Hepatocyte (in vitro differentiated cells): ENCODE measurements at regions not wholly inside any gene's neighbourhood (a gene's known extent, or its start where the extent isn't known, plus 50 kb on each side); places are given as distances from the start of the nearest gene placed in this dataset.
A peak's percentile ranks its signal among the peaks of the same experiment; 100 is the strongest.

ENCODE experiments used
- DNase-seq: peaks from one replicate; pipeline ENCODE4 v3.0.0-alpha.2; 2016; ENCODE audit warnings: low spot score
- H2AFZ ChIP-seq: fragments of 200-600 bp; sonication (generic); 2 replicates; pipeline ENCODE4 v1.6.0; 2016; ENCODE audit warnings: antibody characterized with exemption, mild to moderate bottlenecking
- H3K27ac ChIP-seq: fragments of 200-600 bp; sonication (generic); 2 replicates; pipeline ENCODE4 v1.5.1; 2016; ENCODE audit warnings: mild to moderate bottlenecking
- H3K27me3 ChIP-seq: fragments of 200-600 bp; sonication (generic); 2 replicates; pipeline ENCODE4 v1.6.1; 2016
- H3K36me3 ChIP-seq: fragments of 200-600 bp; sonication (generic); replicated peaks from 2 replicates; pipeline ENCODE4 v1.5.1; 2016; ENCODE audit warnings: low read depth; ENCODE audit not compliant: insufficient read depth
- H3K4me1 ChIP-seq: fragments of 200-600 bp; sonication (generic); 2 replicates; pipeline ENCODE4 v1.5.1; 2016; ENCODE audit warnings: mild to moderate bottlenecking, moderate library complexity; ENCODE audit not compliant: insufficient read depth
- H3K4me2 ChIP-seq: fragments of 200-600 bp; sonication (generic); 2 replicates; pipeline ENCODE4 v1.6.0; 2016
- H3K4me3 ChIP-seq: fragments of 200-600 bp; sonication (generic); 2 replicates; pipeline ENCODE4 v1.5.1; 2016; ENCODE audit warnings: mild to moderate bottlenecking
- H3K79me2 ChIP-seq: fragments of 200-600 bp; sonication (generic); 2 replicates; pipeline ENCODE4 v1.6.0; 2017; ENCODE audit warnings: mild to moderate bottlenecking
- H3K9me2 ChIP-seq: fragments of 200-600 bp; sonication (generic); replicated peaks from 2 replicates; pipeline ENCODE4 v1.6.0; 2017; ENCODE audit warnings: mild to moderate bottlenecking; ENCODE audit not compliant: insufficient read depth
- H3K9me3 ChIP-seq: fragments of 200-600 bp; sonication (generic); 2 replicates; pipeline ENCODE4 v1.5.1; 2016; ENCODE audit warnings: low read depth, mild to moderate bottlenecking
- H4K20me1 ChIP-seq: fragments of 200-600 bp; sonication (generic); 2 replicates; pipeline ENCODE4 v1.6.0; 2016; ENCODE audit warnings: mild to moderate bottlenecking; ENCODE audit not compliant: insufficient read depth, poor library complexity, severe bottlenecking
- EZH2 ChIP-seq: fragments of 200-600 bp; sonication (generic); IDR thresholded peaks from 2 replicates; pipeline ENCODE4 v1.6.1; 2016; ENCODE audit warnings: antibody characterized with exemption, mild to moderate bottlenecking, borderline replicate concordance
- EZH2phosphoT487 ChIP-seq: fragments of 200-600 bp; sonication (generic); IDR thresholded peaks from one replicate; pipeline ENCODE4 v1.6.1; 2018; ENCODE audit warnings: antibody characterized with exemption, mild to moderate bottlenecking, low read depth, moderate library complexity; ENCODE audit not compliant: unreplicated experiment, severe bottlenecking
- WGBS: methylation state at CpG from one replicate; pipeline ENCODE4 v1.1.6; 2016; ENCODE audit warnings: low lambda C conversion rate; ENCODE audit errors: missing lambda C conversion rate; 5-methylcytosine and 5-hydroxymethylcytosine counted together
- TF ChIP-seq, protein P1 (sequence below): fragments of 200-600 bp; sonication (generic); IDR thresholded peaks from 2 replicates; pipeline ENCODE4 v1.5.1; 2016; ENCODE audit warnings: antibody characterized with exemption, mild to moderate bottlenecking; ENCODE audit not compliant: poor library complexity

DNA sequence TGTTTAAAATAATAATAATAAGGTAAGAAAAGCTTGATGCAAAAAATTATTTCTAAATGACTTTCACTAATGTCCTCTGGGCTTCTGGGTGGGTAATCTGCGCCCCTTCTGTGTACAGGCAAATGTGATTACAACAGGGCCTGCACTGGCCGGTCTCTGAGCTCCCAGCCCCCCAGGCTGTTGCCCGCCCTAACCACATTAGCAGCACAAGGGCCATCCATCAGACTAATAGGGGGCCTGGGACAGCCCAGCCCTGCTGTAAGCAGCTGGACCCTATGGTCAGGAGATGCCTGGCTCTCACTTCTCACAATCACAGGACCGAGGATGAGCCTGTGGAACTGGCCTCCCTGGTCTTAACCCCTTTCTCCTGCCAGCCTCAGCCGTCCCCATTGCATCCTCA, 388.4 kb downstream of the BUD13 start:
- Histone ChIP-seq H3K9me2 (no peaks in the 10 kb centered on the region), H3K9me3 (no peaks in the 10 kb centered on the region), H3K27me3 (peaks cover 13% of the 10 kb centered on the region), H3K4me3 (no peak overlapping the region), H3K4me2 (no peak overlapping the region), H2AFZ (no peak overlapping the region), H3K27ac (no peak overlapping the region), H3K79me2 (no peaks in the 10 kb centered on the region), H3K4me1 (no peaks in the 10 kb centered on the region), H4K20me1 (no peaks in the 10 kb centered on the region), H3K36me3 (no peaks in the 10 kb centered on the region)
- TF ChIP-seq, protein P1, sequence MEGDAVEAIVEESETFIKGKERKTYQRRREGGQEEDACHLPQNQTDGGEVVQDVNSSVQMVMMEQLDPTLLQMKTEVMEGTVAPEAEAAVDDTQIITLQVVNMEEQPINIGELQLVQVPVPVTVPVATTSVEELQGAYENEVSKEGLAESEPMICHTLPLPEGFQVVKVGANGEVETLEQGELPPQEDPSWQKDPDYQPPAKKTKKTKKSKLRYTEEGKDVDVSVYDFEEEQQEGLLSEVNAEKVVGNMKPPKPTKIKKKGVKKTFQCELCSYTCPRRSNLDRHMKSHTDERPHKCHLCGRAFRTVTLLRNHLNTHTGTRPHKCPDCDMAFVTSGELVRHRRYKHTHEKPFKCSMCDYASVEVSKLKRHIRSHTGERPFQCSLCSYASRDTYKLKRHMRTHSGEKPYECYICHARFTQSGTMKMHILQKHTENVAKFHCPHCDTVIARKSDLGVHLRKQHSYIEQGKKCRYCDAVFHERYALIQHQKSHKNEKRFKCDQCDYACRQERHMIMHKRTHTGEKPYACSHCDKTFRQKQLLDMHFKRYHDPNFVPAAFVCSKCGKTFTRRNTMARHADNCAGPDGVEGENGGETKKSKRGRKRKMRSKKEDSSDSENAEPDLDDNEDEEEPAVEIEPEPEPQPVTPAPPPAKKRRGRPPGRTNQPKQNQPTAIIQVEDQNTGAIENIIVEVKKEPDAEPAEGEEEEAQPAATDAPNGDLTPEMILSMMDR = no peak
- TF ChIP-seq EZH2phosphoT487 (no peak), EZH2 (no peak)
- WGBS = 58% methylated on average over 5 of the region's 5 CpGs
- DNase-seq = no peak

DNA sequence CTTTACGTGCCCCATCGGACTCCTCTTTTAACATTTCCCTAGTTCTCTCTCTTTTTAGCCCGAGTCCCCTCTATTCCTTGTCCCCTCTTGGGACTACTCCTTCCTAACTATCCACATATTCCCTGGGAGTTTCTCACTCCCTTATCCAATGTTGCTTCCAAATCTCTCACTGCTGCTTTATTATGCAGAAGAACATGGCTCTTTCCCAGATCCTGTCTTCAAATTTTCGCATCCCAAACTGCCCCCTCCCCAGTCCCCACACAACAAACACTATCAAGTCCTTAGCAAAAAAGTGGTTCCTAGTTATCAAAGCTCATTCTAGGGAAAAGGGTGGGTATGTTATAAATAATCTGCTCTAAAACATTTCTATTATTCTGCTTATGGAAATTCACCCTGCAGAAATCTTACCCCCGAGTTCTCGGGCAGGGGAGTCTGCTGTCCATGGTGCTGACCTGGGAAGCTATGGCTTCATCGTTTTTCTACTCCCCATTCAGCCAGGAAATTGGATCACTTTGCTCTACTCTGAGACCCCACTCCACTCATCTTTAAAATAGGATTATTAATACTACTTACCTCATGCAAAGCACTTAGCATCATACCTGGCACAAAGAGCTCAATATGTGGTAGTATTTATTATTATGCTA, 393.5 kb downstream of the BUD13 start:
- H3K4me3 ChIP-seq = no peak overlapping the region

DNA sequence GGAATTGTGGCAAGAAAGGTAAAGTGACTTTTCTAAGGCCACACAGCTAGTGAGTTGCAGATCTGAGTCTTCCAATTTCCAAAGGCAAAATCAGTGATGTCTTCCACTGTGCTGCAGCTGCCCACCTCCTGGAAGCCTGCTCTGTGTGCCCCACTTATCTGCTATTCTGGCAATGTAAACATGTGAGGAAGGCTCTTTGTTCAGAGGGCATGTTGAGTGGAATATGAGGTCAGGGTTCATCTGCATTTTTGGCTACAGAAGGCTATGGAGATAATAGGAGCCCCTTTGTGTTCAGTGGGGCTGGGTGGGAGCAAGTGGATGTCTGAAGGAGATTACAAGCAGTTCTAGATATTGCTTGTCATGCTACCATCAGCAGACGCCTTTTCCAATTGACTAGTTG, 396.2 kb downstream of the BUD13 start:
- H2AFZ ChIP-seq = no peak overlapping the region
- TF ChIP-seq, protein P1 = no peak
- no peak for TF ChIP-seq EZH2
- no peak for TF ChIP-seq EZH2phosphoT487
- no peaks in the 10 kb centered on the region for H3K4me1 ChIP-seq
- H3K4me3 ChIP-seq = no peak overlapping the region
- H3K9me3 ChIP-seq = no peaks in the 10 kb centered on the region
- DNase-seq = no peak
- no peak overlapping the region for H3K27ac ChIP-seq
- H3K9me2 ChIP-seq = no peaks in the 10 kb centered on the region
- H3K36me3 ChIP-seq = no peaks in the 10 kb centered on the region
- peaks cover 5% of the 10 kb centered on the region for H3K27me3 ChIP-seq
- 50% methylated on average over 1 of the region's 1 CpG for WGBS
- no peaks in the 10 kb centered on the region for H3K79me2 ChIP-seq
- H3K4me2 ChIP-seq = no peak overlapping the region
- no peaks in the 10 kb centered on the region for H4K20me1 ChIP-seq

More for the DNA sequence above, 393.5 kb downstream of the BUD13 start:
- Histone ChIP-seq H2AFZ (no peak overlapping the region), H3K79me2 (no peaks in the 10 kb centered on the region), H3K9me3 (no peaks in the 10 kb centered on the region), H3K4me2 (no peak overlapping the region), H3K27me3 (peaks cover 13% of the 10 kb centered on the region), H4K20me1 (no peaks in the 10 kb centered on the region), H3K9me2 (no peaks in the 10 kb centered on the region), H3K4me1 (no peaks in the 10 kb centered on the region), H3K36me3 (no peaks in the 10 kb centered on the region), H3K27ac (no peak overlapping the region)
- peak; percentile 82 for DNase-seq
- TF ChIP-seq EZH2phosphoT487 = no peak
- TF ChIP-seq EZH2 = no peak
- TF ChIP-seq, protein P1 = no peak
- 53% methylated on average over 7 of the region's 7 CpGs for WGBS

DNA sequence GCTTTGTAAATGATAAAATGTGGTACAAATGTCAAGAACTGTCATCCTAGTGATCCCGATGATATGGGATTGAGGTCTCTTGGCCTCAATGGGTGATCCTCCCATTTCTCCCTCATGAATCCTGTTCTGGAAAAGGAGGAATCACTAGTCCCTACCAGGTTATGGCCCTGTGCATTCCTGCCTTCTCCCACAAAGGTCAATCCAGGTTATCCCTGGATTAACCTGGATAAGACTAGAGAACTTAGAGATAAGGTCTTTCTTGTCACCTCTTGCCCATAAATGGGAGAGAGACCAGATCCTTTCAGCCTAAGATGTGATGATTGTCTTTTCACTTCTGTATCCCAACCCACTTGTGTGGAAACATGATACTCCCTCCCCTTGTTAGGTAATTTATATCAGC, 396.7 kb downstream of the BUD13 start:
- Histone ChIP-seq H3K9me3 (no peaks in the 10 kb centered on the region), H3K27ac (no peak overlapping the region), H3K27me3 (no peaks in the 10 kb centered on the region), H3K4me2 (no peak overlapping the region), H3K9me2 (no peaks in the 10 kb centered on the region), H3K4me3 (no peak overlapping the region), H3K36me3 (no peaks in the 10 kb centered on the region), H3K79me2 (no peaks in the 10 kb centered on the region), H2AFZ (no peak overlapping the region), H4K20me1 (no peaks in the 10 kb centered on the region), H3K4me1 (no peaks in the 10 kb centered on the region)
- no peak for DNase-seq
- WGBS = 83% methylated on average over 1 of the region's 1 CpG
- no peak for TF ChIP-seq EZH2phosphoT487
